Breast epithelium (tissue), 3 donors: ENCODE measurements at regions not wholly inside any gene's neighbourhood (a gene's known extent, or its start where the extent isn't known, plus 50 kb on each side); places are given as distances from the start of the nearest gene placed in this dataset.

Source experiments
- POLR2A ChIP-seq: fragments of 450-650 bp; IDR thresholded peaks from one replicate; pipeline ENCODE4 v1.6.1; 2016; ENCODE audit warnings: antibody characterized with exemption, mild to moderate bottlenecking, moderate library complexity
- POLR2AphosphoS5 ChIP-seq, 3 donors: sonication (generic); formaldehyde crosslinking; IDR thresholded peaks; one replicate each; pipeline ENCODE4 v1.6.1; 2017; ENCODE audit warnings: antibody characterized with exemption in 3 of 3
- TF ChIP-seq, protein P1 (sequence below), 3 donors: fragments of 450-650 bp; IDR thresholded peaks; one replicate each; pipeline ENCODE4 v1.5.1; 2016 to 2017; ENCODE audit warnings: antibody characterized with exemption in 3 of 3, mild to moderate bottlenecking in 3 of 3, moderate library complexity in 3 of 3

DNA sequence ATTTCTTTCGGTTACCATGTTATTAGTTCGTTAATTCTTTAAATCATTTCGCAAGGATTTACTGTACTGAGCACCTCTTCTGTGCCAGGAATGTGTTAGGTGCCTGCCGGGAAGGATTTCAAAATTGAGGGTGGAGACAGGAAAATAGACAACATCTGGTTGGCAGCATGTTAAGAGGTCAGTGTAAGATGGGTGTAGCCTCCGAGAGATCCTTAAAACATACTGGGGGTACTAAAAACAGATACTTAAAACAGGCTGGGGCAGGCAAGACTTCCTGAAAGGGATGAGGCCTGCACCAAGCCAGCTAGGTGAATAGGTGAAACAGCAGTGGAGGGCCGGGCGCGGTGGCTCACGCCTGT lies 178.0 kb upstream of the SGK1 start:
- TF ChIP-seq, protein P1, sequence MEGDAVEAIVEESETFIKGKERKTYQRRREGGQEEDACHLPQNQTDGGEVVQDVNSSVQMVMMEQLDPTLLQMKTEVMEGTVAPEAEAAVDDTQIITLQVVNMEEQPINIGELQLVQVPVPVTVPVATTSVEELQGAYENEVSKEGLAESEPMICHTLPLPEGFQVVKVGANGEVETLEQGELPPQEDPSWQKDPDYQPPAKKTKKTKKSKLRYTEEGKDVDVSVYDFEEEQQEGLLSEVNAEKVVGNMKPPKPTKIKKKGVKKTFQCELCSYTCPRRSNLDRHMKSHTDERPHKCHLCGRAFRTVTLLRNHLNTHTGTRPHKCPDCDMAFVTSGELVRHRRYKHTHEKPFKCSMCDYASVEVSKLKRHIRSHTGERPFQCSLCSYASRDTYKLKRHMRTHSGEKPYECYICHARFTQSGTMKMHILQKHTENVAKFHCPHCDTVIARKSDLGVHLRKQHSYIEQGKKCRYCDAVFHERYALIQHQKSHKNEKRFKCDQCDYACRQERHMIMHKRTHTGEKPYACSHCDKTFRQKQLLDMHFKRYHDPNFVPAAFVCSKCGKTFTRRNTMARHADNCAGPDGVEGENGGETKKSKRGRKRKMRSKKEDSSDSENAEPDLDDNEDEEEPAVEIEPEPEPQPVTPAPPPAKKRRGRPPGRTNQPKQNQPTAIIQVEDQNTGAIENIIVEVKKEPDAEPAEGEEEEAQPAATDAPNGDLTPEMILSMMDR (IDR thresholded peaks at IDR 0.05): no peak
- TF ChIP-seq POLR2A (no peak), POLR2AphosphoS5 (IDR thresholded peaks at IDR 0.05) (peak in 1 of 3 donors; percentile 15)
